IMR-90 (cell line): ENCODE measurements at regions not wholly inside any gene's neighbourhood (a gene's known extent, or its start where the extent isn't known, plus 50 kb on each side); places are given as distances from the start of the nearest gene placed in this dataset.

Experiments used
- ATAC-seq: fragments of 200-7000 bp; cut with Tn5 transposase; 2 replicates; pipeline ENCODE4 v1.9.1; 2020; ENCODE audit warnings: low read depth, mild to moderate bottlenecking, moderate library complexity
- BruUV-seq: library from RNA; stranded (reverse); fragments of 400-500 nt; replicated peaks from 2 replicates; lab custom pipeline; 2021; lab: Mats Ljungman, UMichigan
- CTCF ChIA-PET: fragments of 300-600 bp; formaldehyde crosslinking; extraction: SDS; loops from one replicate; lab custom pipeline; 2021; ENCODE audit warnings: antibody characterized with exemption; lab: Yijun Ruan, JAX
- POLR2A ChIA-PET: fragments of 300-600 bp; sonication (Branson Sonifier 250); formaldehyde crosslinking; loops from one replicate; lab custom pipeline; 2022; ENCODE audit warnings: antibody characterized with exemption; ENCODE audit not compliant: unreplicated experiment; lab: Charles Lee
- DNase-seq: peaks from one replicate; pipeline ENCODE4 v3.0.0; 2013
- H2AFZ ChIP-seq: replicated peaks from 2 replicates; pipeline ENCODE3; 2013; ENCODE audit warnings: low read length, mild to moderate bottlenecking; ENCODE audit not compliant: poor library complexity
- H2AK5ac ChIP-seq: 2 replicates; pipeline ENCODE4 v1.6.1; 2013; ENCODE audit warnings: low read depth, low read length, inconsistent platforms
- H2AK9ac ChIP-seq: replicated peaks from 2 replicates; pipeline ENCODE3; 2013; ENCODE audit warnings: mild to moderate bottlenecking, low read depth, low read length, moderate library complexity; ENCODE audit not compliant: poor library complexity
- H2BK120ac ChIP-seq: 2 replicates; pipeline ENCODE4 v1.6.1; 2013; ENCODE audit warnings: low read depth, low read length, inconsistent platforms
- H2BK15ac ChIP-seq: 3 replicates; pipeline ENCODE4 v1.6.1; 2013; ENCODE audit warnings: low read depth, low read length, inconsistent platforms
- H2BK20ac ChIP-seq: 2 replicates; pipeline ENCODE4 v1.6.1; 2013; ENCODE audit warnings: low read depth, mild to moderate bottlenecking, inconsistent platforms, low read length, moderate library complexity
- H2BK5ac ChIP-seq: 2 replicates; pipeline ENCODE4 v1.6.1; 2013; ENCODE audit warnings: mild to moderate bottlenecking, low read depth, low read length, inconsistent platforms; ENCODE audit not compliant: poor library complexity, severe bottlenecking
- H3K14ac ChIP-seq: replicated peaks from 2 replicates; pipeline ENCODE4 v1.6.1; 2013; ENCODE audit warnings: low read depth, low read length, inconsistent platforms
- H3K18ac ChIP-seq: 2 replicates; pipeline ENCODE4 v1.6.1; 2013; ENCODE audit warnings: low read depth, low read length, control low read depth
- H3K23ac ChIP-seq: 2 replicates; pipeline ENCODE4 v1.6.1; 2013; ENCODE audit warnings: low read depth, low read length, inconsistent platforms
- H3K27ac ChIP-seq: 2 replicates; pipeline ENCODE4 v1.5.1; 2013; ENCODE audit warnings: mild to moderate bottlenecking, control low read depth, low read length; ENCODE audit not compliant: insufficient read depth
- H3K27me3 ChIP-seq: 2 replicates; pipeline ENCODE4 v1.6.1; 2013; ENCODE audit warnings: low read length; ENCODE audit not compliant: control insufficient read depth, insufficient read depth
- H3K36me3 ChIP-seq: 2 replicates; pipeline ENCODE4 v1.6.1; 2013; ENCODE audit warnings: low read length, mixed read lengths; ENCODE audit not compliant: control insufficient read depth, insufficient read depth
- H3K4ac ChIP-seq: 2 replicates; pipeline ENCODE4 v1.6.1; 2013; ENCODE audit warnings: low read depth, low read length, inconsistent platforms
- H3K4me1 ChIP-seq: 2 replicates; pipeline ENCODE4 v1.6.1; 2013; ENCODE audit warnings: low read length, mixed read lengths; ENCODE audit not compliant: control insufficient read depth, insufficient read depth
- H3K4me2 ChIP-seq: 2 replicates; pipeline ENCODE4 v1.6.1; 2013; ENCODE audit warnings: low read depth, mild to moderate bottlenecking, control low read depth, low read length, moderate library complexity
- H3K4me3 ChIP-seq: 2 replicates; pipeline ENCODE4 v1.5.1; 2013; ENCODE audit warnings: low read depth, mild to moderate bottlenecking, control low read depth, low read length, moderate library complexity; ENCODE audit not compliant: insufficient read depth
- H3K56ac ChIP-seq: 2 replicates; pipeline ENCODE4 v1.6.1; 2013; ENCODE audit warnings: low read length, inconsistent platforms; ENCODE audit not compliant: insufficient read depth; ENCODE audit errors: extremely low read depth
- H3K79me1 ChIP-seq, 2 experiments: 2 replicates each; pipeline ENCODE4 v1.6.1; 2013; ENCODE audit warnings: low read length in 2 of 2, inconsistent platforms in 1 of 2, low read depth in 1 of 2
- H3K9ac ChIP-seq: 2 replicates; pipeline ENCODE4 v1.6.1; 2013; ENCODE audit warnings: low read depth, low read length, control low read depth
- H3K9me1 ChIP-seq: 2 replicates; pipeline ENCODE4 v1.6.1; 2013; ENCODE audit warnings: low read length, inconsistent platforms; ENCODE audit not compliant: insufficient read depth
- H3K9me3 ChIP-seq: 2 replicates; pipeline ENCODE4 v1.6.1; 2013; ENCODE audit warnings: low read length; ENCODE audit not compliant: control insufficient read depth, insufficient read depth
- H4K20me1 ChIP-seq: 2 replicates; pipeline ENCODE4 v1.6.1; 2013; ENCODE audit warnings: low read length, inconsistent platforms; ENCODE audit not compliant: insufficient read depth
- H4K5ac ChIP-seq: 2 replicates; pipeline ENCODE4 v1.6.1; 2013; ENCODE audit warnings: mild to moderate bottlenecking, low read depth, low read length, control low read depth
- H4K8ac ChIP-seq, 2 experiments: 2 replicates each; pipeline ENCODE4 v1.6.1; 2013; ENCODE audit warnings: low read depth in 2 of 2, low read length in 2 of 2, control low read depth in 1 of 2, inconsistent platforms in 1 of 2
- H4K91ac ChIP-seq: 2 replicates; pipeline ENCODE4 v1.6.1; 2013; ENCODE audit warnings: low read depth, low read length, inconsistent platforms; ENCODE audit not compliant: insufficient read depth
- CEBPB ChIP-seq: IDR thresholded peaks from 2 replicates; pipeline ENCODE4 v1.6.1; 2012; ENCODE audit warnings: low read depth, low read length, improper control_type of control experiment
- POLR2A ChIP-seq: IDR thresholded peaks from 2 replicates; pipeline ENCODE4 v1.6.1; 2012; ENCODE audit warnings: mild to moderate bottlenecking, low read depth, low read length
- USF2 ChIP-seq: fragments of 150-350 bp; IDR thresholded peaks from 2 replicates; pipeline ENCODE4 v1.6.1; 2017; ENCODE audit warnings: mild to moderate bottlenecking, antibody characterized with exemption, low read length, low read depth
- WGBS, 2 experiments: methylation state at CpG; one replicate each; pipeline versions ENCODE4 v1.1.5 to v1.1.7; 2013; ENCODE audit warnings: missing lambda C conversion rate in 2 of 2; ENCODE audit not compliant: insufficient read length in 1 of 2; ENCODE audit errors: extremely low coverage in 2 of 2; 5-methylcytosine and 5-hydroxymethylcytosine counted together
- dilution Hi-C: fragments of 300-500 bp; cut with HindIII; formaldehyde crosslinking; loops from one replicate; pipeline ENCODE4 v1.14.3; 2018; ENCODE audit warnings: low sequenced_read_pairs; ENCODE audit not compliant: unreplicated experiment
- in situ Hi-C: fragments of 300-500 bp; cut with MboI; formaldehyde crosslinking; loops from 3 replicates; pipeline ENCODE4 v1.14.3; 2019; ENCODE audit warnings: low sequenced_read_pairs, inconsistent platforms, mixed read lengths
- intact Hi-C: fragments of 100-400 bp; cut with micrococcal nuclease; formaldehyde crosslinking; loops from 2 replicates; pipeline ENCODE4 v1.10.0; 2022

GRCh38 chr21:35275776-35276175 lies 226.7 kb upstream of the RUNX1 start:
- Histone ChIP-seq H3K4me1 (no peaks in the 10 kb centered on the region), H4K20me1 (no peaks in the 10 kb centered on the region), H3K4ac (no peak overlapping the region), H4K8ac (no peak overlapping the region), H3K9me1 (no peaks in the 10 kb centered on the region), H3K18ac (no peak overlapping the region), H2BK20ac (no peak overlapping the region), H3K27me3 (no peaks in the 10 kb centered on the region), H2AK5ac (no peak overlapping the region), H3K14ac (no peak overlapping the region), H2AK9ac (no peak overlapping the region), H2BK120ac (no peak overlapping the region), H3K4me2 (no peak overlapping the region), H3K56ac (no peak overlapping the region), H3K9ac (no peak overlapping the region), H2BK5ac (no peak overlapping the region), H3K79me1 (no peaks in the 10 kb centered on the region), H4K5ac (no peak overlapping the region), H3K23ac (no peak overlapping the region), H3K27ac (no peak overlapping the region), H2AFZ (no peak overlapping the region), H4K91ac (no peak overlapping the region), H3K9me3 (no peaks in the 10 kb centered on the region), H3K4me3 (no peak overlapping the region), H3K36me3 (no peaks in the 10 kb centered on the region), H2BK15ac (no peak overlapping the region)
- in situ Hi-C loops = no loop called here
- dilution Hi-C loops = no loop called here
- DNase-seq = peak; percentile 25
- no peak for ATAC-seq
- POLR2A ChIA-PET = no interaction called here
- no TSS peak for BruUV-seq
- CTCF ChIA-PET = interaction anchor here (0.6 kb wide), 1 partner anchor 29 kb away, joined by 4 read pairs; no protein-coding TSS in a partner anchor
- intact Hi-C loops = no loop called here
- no CpG with 5 or more reads among the region's 3 CpGs for WGBS, 2 experiments
- TF ChIP-seq CEBPB (no peak), POLR2A (no peak), USF2 (no peak)
